ENCODE measurements at regions not wholly inside any gene's neighbourhood (a gene's known extent, or its start where the extent isn't known, plus 50 kb on each side); places are given as distances from the start of the nearest gene placed in this dataset.

DNA sequence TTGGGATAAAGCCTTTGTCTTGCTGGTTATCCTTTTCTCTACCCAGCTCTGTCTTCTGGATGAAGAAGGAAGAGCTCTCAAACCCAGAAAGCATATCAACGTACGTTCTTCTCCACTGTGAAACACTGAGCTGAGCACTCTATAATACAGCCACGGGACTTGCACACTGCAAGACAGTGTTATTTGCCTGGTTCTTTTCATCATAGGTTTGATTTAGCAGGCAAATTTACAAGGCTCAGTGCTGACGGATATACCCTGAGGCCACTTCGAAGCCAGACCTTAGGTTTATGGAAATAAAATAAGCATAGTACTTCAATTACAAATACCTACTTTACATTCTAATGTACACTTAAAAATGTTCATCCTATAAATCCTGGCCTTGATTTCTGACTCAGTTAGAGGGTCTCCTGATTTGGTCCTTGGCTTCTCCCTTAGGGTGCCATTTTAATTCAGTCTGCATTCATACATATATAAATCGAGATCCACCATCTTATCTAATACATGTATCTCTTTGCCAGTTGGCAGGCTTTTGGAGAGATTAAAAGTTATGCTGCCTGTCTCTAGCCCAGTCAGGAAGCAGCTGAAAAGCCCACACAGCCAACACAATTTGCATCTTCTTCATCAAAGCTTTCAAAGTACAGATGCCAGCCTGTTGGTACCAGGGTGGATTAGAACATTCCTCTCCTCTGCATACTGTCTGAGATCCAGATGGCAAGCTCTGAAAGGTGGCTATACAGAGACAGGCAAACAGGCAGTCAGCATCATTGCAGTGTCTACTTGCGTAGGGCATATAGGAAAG is 194.4 kb downstream of the DEPDC1B start:
- TF ChIP-seq EZH2 (IDR thresholded peaks at IDR 0.05; ENCODE audit: insufficient read depth, poor library complexity, severe bottlenecking) (no peak), EZH2phosphoT487 (IDR thresholded peaks at IDR 0.05; ENCODE audit: insufficient read depth, low read depth) (no peak)

All from GM23248 (cell line).